GM12874 (cell line): ENCODE measurements at regions not wholly inside any gene's neighbourhood (a gene's known extent, or its start where the extent isn't known, plus 50 kb on each side); places are given as distances from the start of the nearest gene placed in this dataset.

ENCODE experiments used
- TF ChIP-seq, protein P1 (sequence below): IDR thresholded peaks from 2 replicates; pipeline ENCODE4 v1.5.1; 2011; ENCODE audit warnings: low read depth, mild to moderate bottlenecking, control low read depth, low read length, moderate library complexity; ENCODE audit not compliant: insufficient read depth

DNA sequence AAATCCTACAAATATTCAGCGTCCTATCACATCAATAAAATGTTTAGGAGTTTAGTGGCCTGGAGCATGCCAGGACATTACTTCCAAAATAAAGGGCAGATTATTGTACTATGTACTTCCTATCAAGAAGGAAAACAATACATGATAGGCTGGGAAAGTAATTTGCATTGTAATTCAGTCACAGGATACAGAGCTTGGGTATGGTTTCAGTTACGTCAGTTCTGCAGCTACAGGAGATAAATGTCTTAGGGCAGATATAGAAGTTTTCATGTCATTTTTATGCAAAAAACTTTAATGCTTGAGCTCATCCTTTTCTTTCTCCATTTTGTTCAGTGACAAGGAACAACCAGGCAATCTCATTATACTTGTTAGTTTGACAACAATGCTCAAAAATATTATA lies 155.2 kb downstream of the NFKBIZ start:
- TF ChIP-seq, protein P1, sequence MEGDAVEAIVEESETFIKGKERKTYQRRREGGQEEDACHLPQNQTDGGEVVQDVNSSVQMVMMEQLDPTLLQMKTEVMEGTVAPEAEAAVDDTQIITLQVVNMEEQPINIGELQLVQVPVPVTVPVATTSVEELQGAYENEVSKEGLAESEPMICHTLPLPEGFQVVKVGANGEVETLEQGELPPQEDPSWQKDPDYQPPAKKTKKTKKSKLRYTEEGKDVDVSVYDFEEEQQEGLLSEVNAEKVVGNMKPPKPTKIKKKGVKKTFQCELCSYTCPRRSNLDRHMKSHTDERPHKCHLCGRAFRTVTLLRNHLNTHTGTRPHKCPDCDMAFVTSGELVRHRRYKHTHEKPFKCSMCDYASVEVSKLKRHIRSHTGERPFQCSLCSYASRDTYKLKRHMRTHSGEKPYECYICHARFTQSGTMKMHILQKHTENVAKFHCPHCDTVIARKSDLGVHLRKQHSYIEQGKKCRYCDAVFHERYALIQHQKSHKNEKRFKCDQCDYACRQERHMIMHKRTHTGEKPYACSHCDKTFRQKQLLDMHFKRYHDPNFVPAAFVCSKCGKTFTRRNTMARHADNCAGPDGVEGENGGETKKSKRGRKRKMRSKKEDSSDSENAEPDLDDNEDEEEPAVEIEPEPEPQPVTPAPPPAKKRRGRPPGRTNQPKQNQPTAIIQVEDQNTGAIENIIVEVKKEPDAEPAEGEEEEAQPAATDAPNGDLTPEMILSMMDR = no peak

- TF ChIP-seq, protein P1 = no peak
These were observed 156.2 kb downstream of the NFKBIZ start for GRCh38 chr3:102005551-102005950.

DNA sequence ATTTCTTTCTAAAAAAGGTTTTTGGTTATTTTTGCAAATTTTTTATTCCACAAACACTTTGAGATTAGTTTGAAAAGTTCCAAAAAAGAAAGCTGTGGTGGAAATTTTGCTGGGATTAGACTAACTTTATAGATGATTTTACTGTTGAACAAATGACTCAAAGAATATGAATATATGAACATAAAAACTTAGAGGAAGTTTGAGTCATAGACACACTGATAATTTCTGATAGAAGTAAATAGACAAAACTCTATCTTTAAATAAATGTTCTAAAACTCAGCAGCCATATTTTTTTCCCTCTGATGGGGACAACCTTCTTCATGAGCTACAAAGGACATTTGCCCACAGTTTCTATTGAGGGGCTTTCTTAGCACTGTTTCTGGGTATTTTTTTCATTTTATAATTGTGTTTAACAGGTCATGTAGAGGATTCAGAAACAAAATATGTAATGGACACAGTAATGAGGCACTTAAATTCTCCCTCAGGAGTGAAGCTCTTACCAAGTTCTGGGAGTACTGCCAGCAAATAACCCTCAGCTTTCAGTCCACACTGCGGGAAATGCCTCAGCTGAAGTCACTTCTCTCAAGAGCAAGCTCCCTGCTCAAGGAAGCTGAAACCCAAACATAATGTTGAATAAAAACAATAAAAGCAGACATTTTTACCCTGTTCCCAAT lies 157.6 kb downstream of the NFKBIZ start:
- TF ChIP-seq, protein P1 = no peak

DNA sequence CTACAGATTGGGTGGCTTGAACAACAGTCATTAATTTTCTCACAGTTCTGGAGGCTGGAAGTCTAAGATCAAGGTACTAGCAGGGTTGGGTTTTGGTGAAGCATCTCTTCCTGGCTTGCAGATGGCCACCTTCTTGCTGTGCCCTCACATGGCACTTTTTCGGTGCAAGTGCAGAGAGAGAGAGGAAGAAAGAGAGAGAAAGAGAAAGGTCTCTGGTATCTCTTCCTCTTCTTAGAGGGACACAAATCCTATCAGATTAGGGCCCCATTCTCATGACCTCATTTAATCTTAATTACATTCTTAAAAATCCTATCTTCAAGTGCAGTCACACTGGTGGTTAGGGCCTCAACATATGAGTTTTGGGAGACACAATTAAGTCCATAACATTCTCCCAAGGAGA lies 167.1 kb downstream of the NFKBIZ start:
- TF ChIP-seq, protein P1 = no peak

DNA sequence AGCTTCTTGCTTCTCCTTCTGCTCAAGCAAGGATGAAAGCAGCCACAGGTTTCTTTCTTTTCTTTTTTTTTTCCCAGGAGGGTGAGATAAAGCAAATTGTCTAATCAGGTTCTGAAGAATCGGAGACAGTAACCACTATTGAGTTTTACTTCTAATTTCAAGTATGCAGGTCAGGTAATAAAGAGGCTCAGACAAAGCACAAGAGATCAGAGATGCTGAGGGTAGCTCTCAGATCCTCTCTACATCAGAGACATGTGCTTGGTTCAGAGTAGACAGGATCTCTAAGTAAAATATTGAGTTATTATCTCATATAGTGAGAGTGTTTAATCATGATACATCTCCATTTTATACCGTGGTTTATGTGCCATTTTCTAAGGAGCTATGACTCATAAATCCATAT lies 168.5 kb downstream of the NFKBIZ start:
- TF ChIP-seq, protein P1 = no peak

DNA sequence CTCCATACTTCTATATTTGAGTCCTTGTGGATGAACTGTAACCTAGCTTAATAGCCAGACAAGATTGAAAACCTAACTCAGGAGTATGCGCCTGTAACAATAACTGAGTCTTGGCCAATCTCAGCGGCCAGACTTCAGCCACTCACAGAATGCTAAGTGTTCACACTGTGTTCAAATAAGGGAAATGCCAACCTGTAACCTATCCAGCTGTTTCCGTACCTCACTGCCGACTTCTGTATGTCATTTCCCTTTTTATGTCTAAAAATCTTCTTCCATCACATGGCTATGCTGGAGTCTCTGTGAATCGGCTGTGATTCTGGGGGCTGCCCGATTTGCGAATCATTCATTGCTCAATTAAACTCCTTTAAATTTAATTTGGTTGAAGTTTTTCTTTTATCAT lies 169.2 kb downstream of the NFKBIZ start:
- TF ChIP-seq, protein P1 = no peak

DNA sequence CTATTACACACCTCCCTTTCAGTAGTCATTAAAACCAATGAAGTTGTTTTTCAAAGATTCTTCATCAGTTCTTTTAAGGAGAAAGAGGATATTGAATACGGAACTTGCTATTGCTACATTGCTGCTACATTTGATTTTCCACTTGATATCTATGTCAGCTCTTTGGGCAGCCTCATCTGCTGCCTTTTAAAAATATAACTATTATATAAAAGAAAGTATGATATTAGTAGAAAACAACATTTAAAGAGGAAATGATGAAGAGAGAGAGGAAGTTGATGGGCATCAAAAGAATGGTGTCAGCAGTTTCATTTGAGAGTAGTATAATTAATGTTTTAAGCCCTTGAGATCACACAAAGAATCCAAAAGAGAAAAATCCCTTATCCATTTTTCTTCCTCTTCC lies 171.4 kb downstream of the NFKBIZ start:
- TF ChIP-seq, protein P1 = no peak
